ENCODE measurements at regions not wholly inside any gene's neighbourhood (a gene's known extent, or its start where the extent isn't known, plus 50 kb on each side); places are given as distances from the start of the nearest gene placed in this dataset.

GRCh38 chr21:38060533-38060932, 144.3 kb upstream of the KCNJ6 start:
- H3K4me3 ChIP-seq (ENCODE audit: low read depth, low read length) = no peak overlapping the region
- TF ChIP-seq CTCF (IDR thresholded peaks at IDR 0.05; ENCODE audit: low read depth, low read length) = no peak

GRCh38 chr21:38067086-38067739, 151.0 kb upstream of the KCNJ6 start:
- no peak overlapping the region for H3K4me3 ChIP-seq (ENCODE audit: low read depth, low read length)

GRCh38 chr21:38072489-38072888, 156.2 kb upstream of the KCNJ6 start:
- no peak overlapping the region for H3K4me3 ChIP-seq (ENCODE audit: low read depth, low read length)
- TF ChIP-seq CTCF (IDR thresholded peaks at IDR 0.05; ENCODE audit: low read depth, low read length) = no peak

More at GRCh38 chr21:38067086-38067739, 151.0 kb upstream of the KCNJ6 start:
- TF ChIP-seq CTCF (IDR thresholded peaks at IDR 0.05; ENCODE audit: low read depth, low read length) = no peak

GRCh38 chr21:38075833-38076587, 159.8 kb upstream of the KCNJ6 start:
- TF ChIP-seq CTCF (IDR thresholded peaks at IDR 0.05; ENCODE audit: low read depth, low read length) = no peak
- H3K4me3 ChIP-seq (ENCODE audit: low read depth, low read length) = no peak overlapping the region

- no peak for TF ChIP-seq CTCF (IDR thresholded peaks at IDR 0.05; ENCODE audit: low read depth, low read length)
- no peak overlapping the region for H3K4me3 ChIP-seq (ENCODE audit: low read depth, low read length)
Observed at GRCh38 chr21:38077569-38077968, 161.3 kb upstream of the KCNJ6 start.

- no peak overlapping the region for H3K4me3 ChIP-seq (ENCODE audit: low read depth, low read length)
- no peak for TF ChIP-seq CTCF (IDR thresholded peaks at IDR 0.05; ENCODE audit: low read depth, low read length)
Observed at GRCh38 chr21:38080888-38081287, 164.6 kb upstream of the KCNJ6 start.

- H3K4me3 ChIP-seq (ENCODE audit: low read depth, low read length) = no peak overlapping the region
- no peak for TF ChIP-seq CTCF (IDR thresholded peaks at IDR 0.05; ENCODE audit: low read depth, low read length)
Observed at GRCh38 chr21:38081708-38082107, 165.5 kb upstream of the KCNJ6 start.
